Endothelial cell of umbilical vein (primary cell): ENCODE measurements at regions not wholly inside any gene's neighbourhood (a gene's known extent, or its start where the extent isn't known, plus 50 kb on each side); places are given as distances from the start of the nearest gene placed in this dataset.

Source experiments
- BruUV-seq: library from RNA; stranded (reverse); fragments of 400-500 nt; replicated peaks from 2 replicates; lab custom pipeline; 2021; lab: Mats Ljungman, UMichigan
- CTCF ChIA-PET: fragments of 300-600, 350-600 bp; sonication (Branson Sonifier 250); formaldehyde crosslinking; loops from one replicate; lab custom pipeline; 2021; ENCODE audit warnings: antibody characterized with exemption, inconsistent platforms; lab: Charles Lee
- POLR2A ChIA-PET: fragments of 300-600, 350-600 bp; sonication (Branson Sonifier 250); formaldehyde crosslinking; loops from one replicate; lab custom pipeline; 2021; ENCODE audit warnings: antibody characterized with exemption, inconsistent platforms; lab: Charles Lee
- DNase-seq: peaks from one replicate; pipeline ENCODE4 v3.0.0-alpha.2; 2011; ENCODE audit warnings: low read depth, low spot score
- FAIRE-seq: peaks from 2 replicates; lab custom pipeline; 2011; peaks lifted over from hg19 to GRCh38; lab: Jason Lieb, UNC
- H2AFZ ChIP-seq: 2 replicates; pipeline ENCODE4 v1.6.0; 2012; ENCODE audit warnings: low read depth, low read length, control low read depth, inconsistent platforms
- H3K27ac ChIP-seq: 2 replicates; pipeline ENCODE4 v1.5.1; 2011; ENCODE audit warnings: low read depth, mild to moderate bottlenecking, control low read depth, low read length, moderate library complexity; ENCODE audit not compliant: insufficient read depth
- H3K27me3 ChIP-seq, 2 experiments: 2 replicates each; pipeline versions ENCODE4 v1.6.0 to v1.6.1; 2011; ENCODE audit warnings: low read length in 2 of 2, mixed read lengths in 1 of 2; ENCODE audit not compliant: control insufficient read depth in 2 of 2, insufficient read depth in 2 of 2
- H3K36me3 ChIP-seq, 2 experiments: 2 replicates in 1 of 2; 3 replicates in 1 of 2; pipeline ENCODE4 v1.5.1; 2011; ENCODE audit warnings: low read length in 2 of 2, mild to moderate bottlenecking in 1 of 2, moderate library complexity in 1 of 2; ENCODE audit not compliant: control insufficient read depth in 2 of 2, insufficient read depth in 2 of 2; ENCODE audit errors: extremely low read depth in 1 of 2
- H3K4me1 ChIP-seq: 3 replicates; pipeline ENCODE4 v1.5.1; 2011; ENCODE audit warnings: mild to moderate bottlenecking, low read length; ENCODE audit not compliant: control insufficient read depth, insufficient read depth; ENCODE audit errors: extremely low read depth
- H3K4me2 ChIP-seq: 2 replicates; pipeline ENCODE4 v1.6.1; 2011; ENCODE audit warnings: low read length, control low read depth, mixed read lengths; ENCODE audit not compliant: insufficient read depth
- H3K4me3 ChIP-seq, 3 experiments: fragments of 200-600 bp in 1 of 3; sonication (generic), shearing (Covaris generic) in 1 of 3; replicated peaks in 1 of 3; 2 replicates each; pipeline ENCODE4 v1.5.1; 2011 to 2016; ENCODE audit warnings: control low read depth in 3 of 3, low read length in 3 of 3, mild to moderate bottlenecking in 2 of 3, inconsistent platforms in 1 of 3, low read depth in 1 of 3, moderate library complexity in 1 of 3; ENCODE audit not compliant: insufficient read depth in 1 of 3
- H3K79me2 ChIP-seq: 2 replicates; pipeline ENCODE4 v1.6.0; 2012; ENCODE audit warnings: low read length, inconsistent platforms; ENCODE audit not compliant: control insufficient read depth, insufficient read depth
- H3K9ac ChIP-seq: replicated peaks from 2 replicates; pipeline ENCODE3; 2011; ENCODE audit warnings: low read length, control low read depth; ENCODE audit not compliant: insufficient read depth; ENCODE audit errors: extremely low read depth
- H3K9me1 ChIP-seq: replicated peaks from 3 replicates; pipeline ENCODE4 v1.6.0; 2011; ENCODE audit warnings: mild to moderate bottlenecking, low read length; ENCODE audit not compliant: control insufficient read depth, insufficient read depth; ENCODE audit errors: extremely low read depth
- H3K9me3 ChIP-seq: replicated peaks from 2 replicates; pipeline ENCODE4 v1.5.1; 2012; ENCODE audit warnings: low read length, inconsistent platforms; ENCODE audit not compliant: control insufficient read depth, insufficient read depth
- H4K20me1 ChIP-seq: replicated peaks from 2 replicates; pipeline ENCODE3; 2011; ENCODE audit warnings: mild to moderate bottlenecking, low read length; ENCODE audit not compliant: control insufficient read depth, insufficient read depth; ENCODE audit errors: extremely low read depth
- CTCF ChIP-seq, 2 donors: IDR thresholded peaks; 1 replicate in 1 of 2; 2 replicates in 1 of 2; pipeline ENCODE4 v1.5.1; 2011; ENCODE audit warnings: low read length in 2 of 2, mild to moderate bottlenecking in 2 of 2, moderate library complexity in 2 of 2, control low read depth in 1 of 2, inconsistent platforms in 1 of 2, low read depth in 1 of 2; ENCODE audit not compliant: insufficient read depth in 1 of 2; ENCODE audit errors: extremely low read depth in 1 of 2
- EZH2 ChIP-seq: IDR thresholded peaks from 2 replicates; pipeline ENCODE4 v1.6.1; 2012; ENCODE audit warnings: borderline replicate concordance, low read depth, mild to moderate bottlenecking, moderate library complexity, low read length, inconsistent platforms; ENCODE audit not compliant: severe bottlenecking
- FOS ChIP-seq: IDR thresholded peaks from 2 replicates; pipeline ENCODE4 v1.6.1; 2011; ENCODE audit warnings: mild to moderate bottlenecking, low read length, moderate library complexity, borderline replicate concordance; ENCODE audit not compliant: insufficient read depth
- GATA2 ChIP-seq: IDR thresholded peaks from 2 replicates; pipeline ENCODE4 v1.7.0; 2011; ENCODE audit warnings: low read depth, mild to moderate bottlenecking, moderate library complexity, mixed read lengths, low read length; ENCODE audit not compliant: insufficient read length, insufficient read depth
- JUN ChIP-seq: IDR thresholded peaks from 2 replicates; pipeline ENCODE4 v1.6.1; 2011; ENCODE audit warnings: borderline replicate concordance, low read depth; ENCODE audit not compliant: insufficient read length, insufficient read depth
- MAX ChIP-seq: IDR thresholded peaks from 2 replicates; pipeline ENCODE4 v1.6.1; 2011; ENCODE audit not compliant: insufficient read depth, insufficient read length
- MYC ChIP-seq: IDR thresholded peaks from one replicate; pipeline ENCODE4 v1.6.1; 2011; ENCODE audit warnings: mild to moderate bottlenecking, low read depth, low read length
- POLR2A ChIP-seq: IDR thresholded peaks from 2 replicates; pipeline ENCODE4 v1.6.1; 2012; ENCODE audit warnings: low read depth, mild to moderate bottlenecking, control low read depth, low read length
- POLR2AphosphoS5 ChIP-seq: IDR thresholded peaks from 2 replicates; pipeline ENCODE4 v1.6.1; 2012; ENCODE audit warnings: low read depth, mild to moderate bottlenecking, control low read depth, low read length, moderate library complexity; ENCODE audit not compliant: insufficient read depth
- dilution Hi-C: fragments of 300-500 bp; cut with MboI; formaldehyde crosslinking; loops from one replicate; pipeline ENCODE4 v1.15.0; 2019; ENCODE audit warnings: low sequenced_read_pairs; ENCODE audit not compliant: extremely low pct_ligation_motif_present
- intact Hi-C: fragments of 100-400 bp; cut with micrococcal nuclease; formaldehyde crosslinking; loops from one replicate; pipeline ENCODE4 v1.10.0; 2022

GRCh38 chr7:19397911-19398310 is 252.7 kb upstream of the FERD3L start:
- Histone ChIP-seq H3K27ac (no peak overlapping the region), H3K79me2 (no peaks in the 10 kb centered on the region), H3K4me3 (no peak overlapping the region), H3K27me3 (no peaks in the 10 kb centered on the region), H3K9me3 (no peaks in the 10 kb centered on the region), H3K9ac (no peak overlapping the region), H3K9me1 (no peaks in the 10 kb centered on the region), H3K4me1 (peaks cover 2% of the 10 kb centered on the region), H4K20me1 (no peaks in the 10 kb centered on the region), H3K4me2 (no peak overlapping the region), H2AFZ (no peak overlapping the region), H3K36me3 (no peaks in the 10 kb centered on the region)
- CTCF ChIA-PET: no interaction called here
- FAIRE-seq (no peak), DNase-seq (no peak)
- POLR2A ChIA-PET: no interaction called here
- no TSS peak for BruUV-seq
- dilution Hi-C loops: no loop called here
- TF ChIP-seq JUN (no peak), EZH2 (no peak), MAX (no peak), CTCF (IDR thresholded peaks at IDR 0.05; ENCODE audit: extremely low read depth in 1 of 2, insufficient read depth in 1 of 2, low read depth in 1 of 2, low read length in 2 of 2) (no peak), GATA2 (no peak), POLR2AphosphoS5 (no peak), POLR2A (no peak), FOS (no peak), MYC (no peak)
- intact Hi-C loops: no loop called here
